H9 (cell line): ENCODE measurements at regions not wholly inside any gene's neighbourhood (a gene's known extent, or its start where the extent isn't known, plus 50 kb on each side); places are given as distances from the start of the nearest gene placed in this dataset.

ENCODE experiments used
- DNase-seq: peaks from one replicate; pipeline ENCODE4 v3.0.0-alpha.2; 2017
- H2AFZ ChIP-seq: one replicate; pipeline ENCODE4 v1.6.1; 2013; ENCODE audit warnings: mild to moderate bottlenecking, low read length, control low read depth, moderate library complexity
- H2AK5ac ChIP-seq: 2 replicates; pipeline ENCODE4 v1.6.1; 2013; ENCODE audit warnings: low read length, control low read depth, mixed read lengths; ENCODE audit not compliant: insufficient read length
- H2BK120ac ChIP-seq: one replicate; pipeline ENCODE4 v1.6.1; 2013; ENCODE audit warnings: low read depth, mild to moderate bottlenecking, low read length, control low read depth, inconsistent platforms; ENCODE audit not compliant: poor library complexity, severe bottlenecking
- H2BK12ac ChIP-seq: 2 replicates; pipeline ENCODE4 v1.6.1; 2013; ENCODE audit warnings: low read length, control low read depth, mixed read lengths, low read depth; ENCODE audit not compliant: insufficient read length
- H2BK15ac ChIP-seq: 2 replicates; pipeline ENCODE4 v1.6.1; 2013; ENCODE audit warnings: low read depth, low read length, control low read depth
- H2BK20ac ChIP-seq: one replicate; pipeline ENCODE4 v1.6.1; 2013; ENCODE audit warnings: low read depth, mild to moderate bottlenecking, low read length, control low read depth, inconsistent platforms; ENCODE audit not compliant: poor library complexity, severe bottlenecking
- H2BK5ac ChIP-seq: 2 replicates; pipeline ENCODE4 v1.6.1; 2013; ENCODE audit warnings: low read length, control low read depth, mixed read lengths; ENCODE audit not compliant: insufficient read length
- H3K14ac ChIP-seq: 2 replicates; pipeline ENCODE4 v1.6.1; 2013; ENCODE audit warnings: low read length, control low read depth; ENCODE audit not compliant: insufficient read depth
- H3K18ac ChIP-seq: 2 replicates; pipeline ENCODE4 v1.6.1; 2013; ENCODE audit warnings: low read depth, mild to moderate bottlenecking, mixed read lengths, low read length, control low read depth; ENCODE audit not compliant: insufficient read length
- H3K23ac ChIP-seq: 2 replicates; pipeline ENCODE4 v1.6.1; 2013; ENCODE audit warnings: low read length, control low read depth, mixed read lengths, low read depth; ENCODE audit not compliant: insufficient read length
- H3K23me2 ChIP-seq: 2 replicates; pipeline ENCODE4 v1.6.1; 2013; ENCODE audit warnings: low read depth, mild to moderate bottlenecking, mixed read lengths, low read length, control low read depth; ENCODE audit not compliant: insufficient read length, poor library complexity, severe bottlenecking
- H3K27ac ChIP-seq: 2 replicates; pipeline ENCODE4 v1.5.1; 2013; ENCODE audit warnings: low read length, control low read depth, mixed read lengths, low read depth; ENCODE audit not compliant: insufficient read length
- H3K27me3 ChIP-seq: 2 replicates; pipeline ENCODE4 v1.6.1; 2013; ENCODE audit warnings: low read length, control low read depth, inconsistent platforms; ENCODE audit not compliant: insufficient read depth
- H3K4ac ChIP-seq: 2 replicates; pipeline ENCODE4 v1.6.1; 2013; ENCODE audit warnings: low read depth, mild to moderate bottlenecking, control low read depth, inconsistent platforms, low read length, moderate library complexity
- H3K4me1 ChIP-seq: 2 replicates; pipeline ENCODE4 v1.6.1; 2013; ENCODE audit warnings: low read length, control low read depth, inconsistent platforms; ENCODE audit not compliant: insufficient read depth
- H3K4me2 ChIP-seq: 2 replicates; pipeline ENCODE4 v1.6.1; 2013; ENCODE audit warnings: low read length, control low read depth, mixed read lengths; ENCODE audit not compliant: insufficient read length, insufficient read depth
- H3K56ac ChIP-seq: 2 replicates; pipeline ENCODE4 v1.6.1; 2013; ENCODE audit warnings: low read depth, mild to moderate bottlenecking, mixed read lengths, low read length, control low read depth; ENCODE audit not compliant: insufficient read length
- H3K79me1 ChIP-seq: 2 replicates; pipeline ENCODE4 v1.6.1; 2013; ENCODE audit warnings: low read depth, mild to moderate bottlenecking, moderate library complexity, low read length, control low read depth, inconsistent platforms; ENCODE audit not compliant: insufficient read depth, poor library complexity, severe bottlenecking
- H3K79me2 ChIP-seq: 2 replicates; pipeline ENCODE4 v1.6.1; 2013; ENCODE audit warnings: low read length, control low read depth, inconsistent platforms; ENCODE audit not compliant: insufficient read depth
- H3K9ac ChIP-seq: 2 replicates; pipeline ENCODE4 v1.6.1; 2013; ENCODE audit warnings: low read length, control low read depth, mixed read lengths; ENCODE audit not compliant: insufficient read length; ENCODE audit errors: extremely low read depth
- H3K9me3 ChIP-seq: one replicate; pipeline ENCODE4 v1.6.1; 2013; ENCODE audit warnings: low read depth, low read length, inconsistent platforms; ENCODE audit not compliant: control insufficient read depth
- H3T11ph ChIP-seq: one replicate; pipeline ENCODE4 v1.6.1; 2013; ENCODE audit warnings: mild to moderate bottlenecking, low read length, control low read depth, inconsistent platforms
- H4K20me1 ChIP-seq: one replicate; pipeline ENCODE4 v1.6.1; 2013; ENCODE audit not compliant: control insufficient read depth, insufficient read length, insufficient read depth
- H4K5ac ChIP-seq: 2 replicates; pipeline ENCODE4 v1.6.1; 2013; ENCODE audit warnings: low read depth, mild to moderate bottlenecking, mixed read lengths, low read length, control low read depth; ENCODE audit not compliant: insufficient read length
- H4K8ac ChIP-seq: replicated peaks from 2 replicates; pipeline ENCODE4 v1.6.1; 2013; ENCODE audit warnings: low read length, control low read depth, mixed read lengths, low read depth; ENCODE audit not compliant: insufficient read length
- H4K91ac ChIP-seq: 2 replicates; pipeline ENCODE4 v1.6.1; 2013; ENCODE audit warnings: low read depth, mild to moderate bottlenecking, moderate library complexity, mixed read lengths, low read length, control low read depth; ENCODE audit not compliant: insufficient read length
- H3K27ac Mint-ChIP-seq, 3 experiments: 2 replicates in 2 of 3; 3 replicates in 1 of 3; pipeline ENCODE4 v1.8.0; 2020 to 2021; ENCODE audit warnings: mixed read lengths in 3 of 3, mild to moderate bottlenecking in 1 of 3, moderate library complexity in 1 of 3
- H3K27me3 Mint-ChIP-seq: 2 replicates; pipeline ENCODE4 v1.8.0; 2021; ENCODE audit warnings: low read depth, mild to moderate bottlenecking, moderate library complexity, mixed read lengths
- H3K36me3 Mint-ChIP-seq, 3 experiments: 2 replicates in 2 of 3; 3 replicates in 1 of 3; pipeline ENCODE4 v1.8.0; 2020 to 2021; ENCODE audit warnings: low read depth in 3 of 3, mixed read lengths in 3 of 3; ENCODE audit not compliant: insufficient read depth in 1 of 3
- H3K4me1 Mint-ChIP-seq, 2 experiments: 2 replicates each; pipeline ENCODE4 v1.8.0; 2020; ENCODE audit warnings: mixed read lengths in 2 of 2
- H3K4me3 Mint-ChIP-seq, 2 experiments: 2 replicates in 1 of 2; 3 replicates in 1 of 2; pipeline ENCODE4 v1.8.0; 2020 to 2021; ENCODE audit warnings: mild to moderate bottlenecking in 2 of 2, mixed read lengths in 2 of 2, moderate library complexity in 1 of 2
- H3K9me3 Mint-ChIP-seq, 2 experiments: 2 replicates in 1 of 2; 3 replicates in 1 of 2; pipeline ENCODE4 v1.8.0; 2020; ENCODE audit warnings: mild to moderate bottlenecking in 2 of 2, mixed read lengths in 2 of 2, moderate library complexity in 1 of 2
- WGBS: extraction: QIAGEN DNeasy Blood & Tissue Kit; methylation state at CpG from one replicate; pipeline ENCODE4 v1.1.7; 2013; ENCODE audit warnings: missing lambda C conversion rate, low lambda C conversion rate, mixed read lengths; ENCODE audit not compliant: insufficient read length; ENCODE audit errors: extremely low coverage; 5-methylcytosine and 5-hydroxymethylcytosine counted together
- TF ChIP-seq, protein P1 (sequence below): fragments of 200-600 bp; sonication (generic); conservative IDR thresholded peaks from 3 replicates; pipeline ENCODE4 v1.8.0; 2021; ENCODE audit warnings: antibody characterized with exemption, mild to moderate bottlenecking

DNA sequence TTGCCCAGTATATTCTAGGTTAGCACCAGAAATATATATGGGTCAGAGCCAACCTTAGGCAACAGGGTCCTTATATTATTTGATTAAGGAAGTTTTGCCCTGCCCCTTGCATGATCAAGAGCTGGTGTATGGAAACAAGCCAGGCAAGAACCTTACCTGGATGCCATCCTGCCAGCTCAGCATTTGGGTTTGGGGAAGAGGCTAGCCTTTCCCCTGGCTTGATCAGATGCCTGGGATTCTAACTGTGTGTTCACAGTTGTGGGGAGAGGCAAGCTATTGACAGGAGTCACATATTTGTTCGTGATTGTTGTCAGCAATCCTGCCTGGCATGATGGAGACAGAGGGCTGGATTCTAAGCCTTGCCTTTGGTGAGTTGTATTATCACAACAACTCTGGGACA, 260.0 kb upstream of the DACH1 start:
- H3K9me3 Mint-ChIP-seq, result no peaks in the 10 kb centered on the region; a peak in 1 of 5 replicates
- H3K23me2 ChIP-seq, result no peaks in the 10 kb centered on the region
- no peaks in the 10 kb centered on the region for H3K79me1 ChIP-seq
- no peak overlapping the region for H2AFZ ChIP-seq
- H4K20me1 ChIP-seq, result no peaks in the 10 kb centered on the region
- H3K14ac ChIP-seq, result no peak overlapping the region
- no peak overlapping the region for H2AK5ac ChIP-seq
- no peak overlapping the region for H2BK15ac ChIP-seq
- H3K9ac ChIP-seq, result no peak overlapping the region
- no peak overlapping the region for H4K5ac ChIP-seq
- peaks cover 0 to 3% (median 0%) of the 10 kb centered on the region in 3 experiments; a peak in 2 of 7 replicates for H3K36me3 Mint-ChIP-seq
- DNase-seq, result no peak
- no peaks in the 10 kb centered on the region for H3K79me2 ChIP-seq
- no peak overlapping the region for H4K8ac ChIP-seq
- no peak overlapping the region for H4K91ac ChIP-seq
- no CpG with 5 or more reads among the region's 1 CpG for WGBS
- no peak overlapping the region for H3K4ac ChIP-seq
- H2BK12ac ChIP-seq, result no peak overlapping the region
- H3K27me3 Mint-ChIP-seq, result no peaks in the 10 kb centered on the region; the same call in 1 of the 2 replicates
- TF ChIP-seq, protein P1, sequence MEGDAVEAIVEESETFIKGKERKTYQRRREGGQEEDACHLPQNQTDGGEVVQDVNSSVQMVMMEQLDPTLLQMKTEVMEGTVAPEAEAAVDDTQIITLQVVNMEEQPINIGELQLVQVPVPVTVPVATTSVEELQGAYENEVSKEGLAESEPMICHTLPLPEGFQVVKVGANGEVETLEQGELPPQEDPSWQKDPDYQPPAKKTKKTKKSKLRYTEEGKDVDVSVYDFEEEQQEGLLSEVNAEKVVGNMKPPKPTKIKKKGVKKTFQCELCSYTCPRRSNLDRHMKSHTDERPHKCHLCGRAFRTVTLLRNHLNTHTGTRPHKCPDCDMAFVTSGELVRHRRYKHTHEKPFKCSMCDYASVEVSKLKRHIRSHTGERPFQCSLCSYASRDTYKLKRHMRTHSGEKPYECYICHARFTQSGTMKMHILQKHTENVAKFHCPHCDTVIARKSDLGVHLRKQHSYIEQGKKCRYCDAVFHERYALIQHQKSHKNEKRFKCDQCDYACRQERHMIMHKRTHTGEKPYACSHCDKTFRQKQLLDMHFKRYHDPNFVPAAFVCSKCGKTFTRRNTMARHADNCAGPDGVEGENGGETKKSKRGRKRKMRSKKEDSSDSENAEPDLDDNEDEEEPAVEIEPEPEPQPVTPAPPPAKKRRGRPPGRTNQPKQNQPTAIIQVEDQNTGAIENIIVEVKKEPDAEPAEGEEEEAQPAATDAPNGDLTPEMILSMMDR, result no peak
- no peaks in the 10 kb centered on the region for H3K9me3 ChIP-seq
- H3T11ph ChIP-seq, result no peak overlapping the region
- no peak overlapping the region for H3K27ac ChIP-seq
- H3K4me1 Mint-ChIP-seq, result peaks cover 13 to 14% of the 10 kb centered on the region in 2 experiments
- H3K4me3 Mint-ChIP-seq, result no peak overlapping the region
- H3K4me2 ChIP-seq, result no peak overlapping the region
- no peak overlapping the region for H2BK120ac ChIP-seq
- H2BK5ac ChIP-seq, result no peak overlapping the region
- no peaks in the 10 kb centered on the region for H3K27me3 ChIP-seq
- H3K4me1 ChIP-seq, result peaks cover 9% of the 10 kb centered on the region; the same call in 1 of the 2 replicates
- no peak overlapping the region for H3K23ac ChIP-seq
- H3K56ac ChIP-seq, result no peak overlapping the region
- no peak overlapping the region for H2BK20ac ChIP-seq
- no peak overlapping the region for H3K18ac ChIP-seq
- H3K27ac Mint-ChIP-seq, result no peak overlapping the region
